GM18505 (cell line): ENCODE measurements at regions not wholly inside any gene's neighbourhood (a gene's known extent, or its start where the extent isn't known, plus 50 kb on each side); places are given as distances from the start of the nearest gene placed in this dataset.
"Not testable (repeated sequence)": the region's sequence is repeated elsewhere in the genome, so short reads cannot be mapped to it uniquely, and the experiment has no call there.

ENCODE experiments used
- ATAC-seq: cut with Tn5 transposase; IDR thresholded peaks from one replicate; pipeline ENCODE4 v1.9.1; 2021; ENCODE audit not compliant: unreplicated experiment
- POLR2A ChIP-seq: IDR thresholded peaks from 4 replicates; pipeline ENCODE4 v1.6.1; 2011; ENCODE audit warnings: borderline replicate concordance; ENCODE audit not compliant: insufficient read depth, insufficient read length; ENCODE audit errors: extremely low read depth

DNA sequence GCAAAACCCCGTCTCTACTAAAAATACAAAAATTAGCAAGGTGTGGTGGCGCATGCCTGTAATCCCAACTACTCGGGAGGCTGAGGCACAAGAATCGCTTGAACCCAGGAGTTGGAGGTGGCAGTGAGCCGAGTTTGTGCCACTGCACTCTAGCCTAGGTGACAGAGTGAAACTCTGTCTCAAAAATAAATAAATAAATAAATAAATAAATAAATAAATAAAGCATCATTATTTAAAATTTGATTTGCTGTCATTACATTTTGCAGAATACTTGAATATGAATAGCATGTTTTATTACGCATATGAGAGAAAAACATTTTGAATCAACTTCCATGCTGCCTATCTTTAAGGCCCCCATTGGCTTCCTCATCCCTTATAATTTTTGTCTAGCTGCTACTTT is 53.4 kb upstream of the MED14 start:
- ATAC-seq, result not testable (repeated sequence)

DNA sequence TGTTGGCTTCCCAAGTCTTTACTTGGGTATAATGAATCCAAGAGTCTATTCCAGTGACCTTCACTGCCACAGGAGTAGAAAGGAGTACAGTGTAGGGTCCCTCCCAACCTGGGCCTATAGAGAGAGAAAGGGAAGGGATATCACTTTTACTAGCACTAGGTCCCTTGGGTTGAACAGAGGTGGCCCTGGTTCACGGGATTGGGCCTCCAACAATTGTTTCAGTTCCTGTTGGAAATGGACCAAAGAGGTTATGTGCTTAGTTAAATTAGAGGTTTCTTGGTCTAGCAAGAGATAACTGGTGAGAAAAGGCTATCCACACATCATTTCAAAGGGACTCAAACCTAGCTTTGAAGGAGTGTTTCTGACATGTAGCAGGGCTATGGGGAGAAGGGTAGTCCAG is 57.1 kb upstream of the MED14 start:
- no peak for TF ChIP-seq POLR2A
- no peak for ATAC-seq

DNA sequence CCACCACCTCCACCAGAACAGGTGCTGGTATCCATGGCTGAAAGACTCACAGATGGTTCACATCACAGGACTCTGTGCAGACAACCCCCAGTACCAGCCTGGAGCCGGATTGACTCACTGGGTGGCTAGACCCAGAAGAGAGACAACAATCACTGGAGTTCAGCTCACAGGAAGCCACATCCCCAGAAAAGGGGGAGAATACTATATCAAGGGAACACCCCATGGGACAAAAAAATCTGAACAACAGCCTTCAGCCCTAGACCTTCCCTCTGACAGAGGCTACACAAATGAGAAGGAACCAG is 59.4 kb upstream of the MED14 start:
- not testable (repeated sequence) for ATAC-seq

DNA sequence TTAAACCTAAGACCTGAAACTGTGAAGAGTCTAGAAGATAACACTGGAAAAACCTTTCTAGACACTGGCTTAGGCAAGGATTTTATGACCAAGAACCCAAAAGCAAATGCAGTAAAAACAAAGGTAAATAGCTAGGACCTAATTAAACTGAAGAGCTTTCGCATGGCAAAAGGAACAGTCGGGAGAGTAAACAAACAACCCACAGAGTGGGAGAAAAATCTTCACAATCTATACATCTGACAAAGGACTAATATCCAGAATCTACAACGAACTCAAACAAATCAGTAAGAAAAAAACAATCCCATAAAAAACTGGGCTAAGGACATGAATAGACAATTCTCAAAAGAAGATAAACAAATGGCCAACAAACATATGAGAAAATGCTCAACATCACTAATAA is 64.4 kb upstream of the MED14 start:
- ATAC-seq, result not testable (repeated sequence)

DNA sequence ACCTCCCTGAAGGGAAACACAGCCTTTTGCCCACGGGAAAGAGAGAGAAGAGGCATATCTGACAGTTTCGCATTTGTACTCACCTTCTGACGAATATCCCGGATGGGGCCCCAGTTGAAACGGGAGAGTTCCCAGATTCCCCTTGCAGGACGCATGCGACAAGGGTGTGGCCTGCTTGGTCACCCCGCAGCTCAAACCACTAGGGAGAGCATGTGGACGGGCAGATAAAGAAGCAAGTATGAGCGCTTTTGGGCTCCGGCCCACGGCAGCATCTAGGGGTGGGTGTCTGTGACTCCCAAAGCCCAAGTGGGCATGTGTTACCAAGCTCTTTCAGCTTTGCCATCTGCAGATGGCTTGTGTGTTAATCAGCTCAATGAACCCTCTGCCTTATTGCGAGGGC is 70.1 kb upstream of the MED14 start:
- TF ChIP-seq POLR2A, result no peak
- ATAC-seq, result no peak

DNA sequence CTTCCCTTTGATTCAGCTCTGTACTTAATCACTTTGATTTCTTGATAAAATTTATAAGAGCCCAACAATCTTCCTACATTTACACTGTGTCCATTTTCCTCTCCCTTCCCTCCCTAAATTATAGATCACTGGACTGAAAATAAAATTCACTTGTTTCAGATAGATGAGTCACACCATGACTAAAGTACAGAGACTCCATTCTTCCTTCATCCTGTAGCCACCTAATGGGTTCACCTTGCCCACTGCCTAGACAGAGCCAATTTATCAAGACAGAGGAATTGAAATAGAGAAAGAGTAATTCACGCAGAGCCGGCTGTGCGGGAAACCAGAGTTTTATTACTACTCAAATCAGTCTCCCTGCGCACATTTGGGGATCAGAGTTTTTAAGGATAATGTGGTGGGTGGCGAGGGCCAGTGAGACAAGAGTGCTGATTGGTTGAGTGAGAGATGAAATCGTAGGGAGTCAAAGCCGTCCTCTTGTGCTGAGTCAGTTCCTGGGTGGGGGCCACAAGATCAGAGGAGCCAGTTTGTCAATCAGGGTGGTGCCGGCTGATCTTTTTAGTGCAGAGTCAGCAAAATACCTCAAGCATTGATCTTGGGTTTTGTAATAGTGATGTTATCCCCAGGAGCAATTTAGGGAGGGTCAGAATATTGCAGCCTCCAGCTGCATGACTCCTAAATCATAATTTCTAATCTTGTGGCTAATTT is 71.3 kb upstream of the MED14 start:
- TF ChIP-seq POLR2A, result no peak
- no peak for ATAC-seq

DNA sequence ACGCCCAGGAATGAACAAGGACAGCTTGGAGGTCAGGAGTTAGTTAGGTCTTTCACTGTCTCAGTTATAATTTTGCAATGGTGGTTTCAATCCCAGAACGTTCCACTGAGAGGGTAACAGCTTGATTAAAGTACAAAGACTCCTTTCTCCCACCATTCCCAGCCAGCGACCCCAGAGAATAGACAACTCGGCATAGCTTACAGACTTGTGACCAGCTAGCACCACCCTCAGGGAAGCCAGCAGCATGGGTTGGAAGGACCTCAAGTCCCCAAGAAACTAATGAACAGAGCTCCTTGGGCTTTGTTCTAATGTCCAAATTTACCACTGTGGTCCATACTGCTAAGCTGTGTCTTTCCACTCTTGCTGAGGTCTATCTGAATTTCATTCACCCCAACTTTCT is 72.0 kb upstream of the MED14 start:
- ATAC-seq, result no peak
- no peak for TF ChIP-seq POLR2A

DNA sequence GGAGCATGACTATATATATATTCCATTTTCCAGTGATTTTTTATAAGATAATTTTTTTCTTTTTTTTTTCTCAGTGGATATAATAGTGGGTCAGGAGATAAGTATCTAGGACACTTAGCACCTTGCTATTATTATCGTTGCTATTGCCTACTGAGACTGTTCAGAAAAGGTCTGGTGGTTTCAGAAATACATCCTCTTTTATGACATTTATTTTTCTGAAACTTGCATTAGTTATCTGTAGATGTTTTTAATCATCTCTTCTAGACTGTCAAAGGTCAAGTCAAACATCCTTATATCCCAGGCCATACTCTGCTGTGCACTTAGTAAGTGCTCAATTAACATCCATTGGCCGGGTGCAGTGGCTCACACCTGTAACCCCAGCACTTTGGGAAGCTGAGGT is 72.9 kb upstream of the MED14 start:
- no peak for ATAC-seq
- TF ChIP-seq POLR2A, result no peak

DNA sequence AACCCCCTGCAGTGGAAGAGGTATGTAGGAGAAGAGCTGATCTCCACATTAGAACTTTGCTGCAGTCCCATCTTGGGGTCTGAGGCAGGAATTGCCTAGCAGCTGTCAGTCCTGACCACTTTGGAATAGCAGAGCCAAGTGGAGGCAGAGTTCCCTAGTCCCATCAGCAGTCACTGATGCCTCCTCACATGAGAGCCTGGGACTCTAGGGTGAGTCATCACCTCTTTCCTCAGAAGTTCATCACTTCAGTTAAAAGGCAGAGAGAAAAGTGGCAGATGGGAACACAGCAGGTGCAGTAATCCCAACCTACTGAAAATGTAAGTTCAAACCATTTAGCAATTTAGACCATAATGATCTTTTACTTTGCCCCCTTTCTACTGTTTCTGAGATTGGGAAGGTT is 73.9 kb upstream of the MED14 start:
- TF ChIP-seq POLR2A, result no peak
- no peak for ATAC-seq

DNA sequence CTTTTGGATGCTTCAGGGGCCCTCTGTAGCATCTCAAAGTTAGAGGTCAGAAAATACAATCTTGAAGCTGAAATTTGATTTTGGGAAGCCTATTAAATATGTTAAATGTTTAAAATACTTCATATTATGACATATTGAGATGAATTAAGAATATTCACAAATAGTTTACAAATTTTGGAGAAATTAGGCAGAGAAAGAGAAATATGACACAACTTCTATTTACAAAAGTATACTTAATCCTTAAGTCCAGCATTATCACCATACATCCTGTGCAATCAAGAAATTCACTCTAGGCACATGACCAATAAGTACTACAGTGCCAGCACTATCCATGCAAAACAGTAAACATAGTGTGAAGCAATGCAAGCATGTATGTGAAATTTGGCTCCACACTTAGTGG is 79.7 kb upstream of the MED14 start:
- ATAC-seq, result not testable (repeated sequence)

DNA sequence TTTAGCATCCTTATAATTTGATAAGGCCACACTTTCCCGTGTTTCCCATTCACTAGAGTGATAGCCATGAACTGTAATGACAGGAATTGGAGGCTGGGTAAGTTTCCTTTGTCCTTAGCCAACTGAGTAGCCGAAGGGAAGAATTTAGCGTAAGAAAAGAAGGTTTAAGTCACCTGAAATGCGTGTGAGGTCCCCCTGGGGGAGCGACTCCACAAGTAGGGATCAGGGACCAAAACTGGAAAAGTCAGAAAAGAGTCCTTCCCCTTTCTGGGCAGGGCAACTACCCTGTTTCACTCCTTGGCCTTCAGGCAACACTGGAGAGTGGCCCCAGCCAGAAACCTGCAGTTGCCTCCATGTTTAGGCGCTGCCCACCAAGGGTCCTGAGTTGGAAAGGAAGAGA is 81.6 kb upstream of the MED14 start:
- ATAC-seq, result no peak

DNA sequence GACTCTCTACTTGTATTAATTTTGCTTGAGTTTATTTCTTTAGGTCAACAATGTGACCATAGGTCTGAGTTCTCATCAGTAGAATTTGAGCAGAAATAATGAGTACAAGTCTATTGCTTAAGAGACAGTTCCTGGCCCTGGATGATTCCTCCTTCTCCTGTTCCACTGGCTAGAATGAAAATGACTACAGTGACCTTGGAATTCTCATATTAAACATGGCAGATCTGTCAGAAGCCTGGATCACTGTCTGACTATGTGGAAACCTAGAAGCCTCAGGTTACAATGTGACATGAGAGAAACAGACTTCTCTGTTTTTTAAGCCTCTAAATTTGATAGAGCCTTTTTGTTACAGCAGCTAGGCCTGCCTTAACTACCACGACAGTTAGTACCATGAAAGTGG is 82.9 kb upstream of the MED14 start:
- ATAC-seq, result no peak
- TF ChIP-seq POLR2A, result no peak

More for the DNA sequence above, 81.6 kb upstream of the MED14 start:
- TF ChIP-seq POLR2A, result no peak

DNA sequence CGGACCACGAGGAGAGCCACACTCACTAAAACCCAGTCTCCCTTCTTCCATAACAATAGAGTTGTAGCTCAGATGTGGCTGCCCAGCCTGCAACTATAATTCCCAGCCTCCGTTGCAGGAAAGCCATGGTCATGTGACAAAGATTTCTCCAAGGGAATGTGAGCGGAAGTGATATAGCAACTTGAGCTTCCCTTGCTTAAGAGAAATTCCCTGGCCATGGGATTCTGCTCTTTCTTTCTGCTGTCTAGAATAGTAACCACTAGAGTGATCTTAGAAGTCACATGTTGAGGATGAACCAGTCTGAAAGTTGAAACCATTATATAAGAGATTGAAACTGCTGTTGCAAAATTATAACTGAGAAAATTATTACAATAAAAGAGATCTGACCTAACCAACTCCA is 86.4 kb upstream of the MED14 start:
- ATAC-seq, result no peak
- no peak for TF ChIP-seq POLR2A

DNA sequence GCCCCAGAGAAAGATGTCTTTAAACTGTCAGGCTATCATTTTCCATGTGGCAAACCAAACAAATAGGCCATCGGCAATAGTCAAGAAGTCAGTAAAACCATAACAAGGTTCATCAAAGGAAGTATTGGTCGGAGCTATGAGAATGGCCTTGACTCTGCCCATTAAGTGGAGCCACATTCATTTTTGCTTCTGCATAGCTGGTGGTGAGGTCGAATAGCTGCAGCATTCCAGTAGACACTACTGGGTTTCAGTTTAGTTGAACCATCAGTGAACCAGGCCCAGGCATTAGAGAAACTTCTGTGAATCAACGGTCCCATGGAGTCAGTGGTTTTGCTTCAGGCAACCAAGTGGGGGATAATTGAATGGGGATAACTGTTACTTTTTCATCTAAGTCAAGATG is 92.0 kb upstream of the MED14 start:
- TF ChIP-seq POLR2A, result no peak
- no peak for ATAC-seq

DNA sequence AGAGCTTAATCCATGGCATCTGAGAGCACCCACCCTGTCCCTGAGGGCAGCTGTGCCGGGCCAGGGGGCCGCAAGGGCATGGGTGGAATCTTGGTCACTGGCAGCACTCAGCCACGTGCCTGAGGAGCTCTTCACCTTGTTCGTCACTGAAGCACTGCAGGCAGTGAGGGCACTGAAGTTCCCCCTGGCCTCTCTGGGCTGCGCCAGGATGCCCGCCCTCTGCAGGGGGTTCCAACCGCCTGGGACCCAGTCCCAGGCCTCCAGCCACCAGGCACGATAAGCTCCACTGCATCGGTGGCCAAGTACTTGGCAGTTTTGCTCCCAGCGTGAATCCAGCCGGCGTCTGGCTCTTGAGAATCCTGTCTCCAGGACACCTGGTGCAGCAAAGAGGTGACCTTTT is 96.4 kb upstream of the MED14 start:
- TF ChIP-seq POLR2A, result no peak
- ATAC-seq, result no peak

DNA sequence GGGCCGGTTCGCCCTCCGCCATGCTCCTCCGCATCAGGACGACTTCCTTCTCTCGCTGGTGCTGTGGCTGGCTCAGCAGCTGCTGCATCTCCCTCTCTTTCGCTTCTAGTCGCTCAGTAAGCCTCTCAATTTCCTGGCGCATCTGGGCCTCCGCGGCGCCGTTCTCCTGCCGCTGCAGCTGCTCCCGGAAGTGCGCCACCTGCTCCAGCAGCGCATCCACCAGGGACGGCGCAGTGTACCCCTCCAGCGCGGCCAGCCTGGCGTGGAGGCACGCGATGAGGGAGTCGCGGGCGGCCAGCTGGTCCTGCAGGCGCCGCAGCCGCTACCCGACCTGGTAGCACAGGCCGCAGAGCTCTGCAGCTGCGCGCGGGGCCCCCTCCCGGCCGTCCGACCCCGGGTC is 97.4 kb upstream of the MED14 start:
- ATAC-seq, result no peak

More for the DNA sequence above, 97.4 kb upstream of the MED14 start:
- TF ChIP-seq POLR2A, result no peak
